ENCODE measurements at regions not wholly inside any gene's neighbourhood (a gene's known extent, or its start where the extent isn't known, plus 50 kb on each side); places are given as distances from the start of the nearest gene placed in this dataset.

DNA sequence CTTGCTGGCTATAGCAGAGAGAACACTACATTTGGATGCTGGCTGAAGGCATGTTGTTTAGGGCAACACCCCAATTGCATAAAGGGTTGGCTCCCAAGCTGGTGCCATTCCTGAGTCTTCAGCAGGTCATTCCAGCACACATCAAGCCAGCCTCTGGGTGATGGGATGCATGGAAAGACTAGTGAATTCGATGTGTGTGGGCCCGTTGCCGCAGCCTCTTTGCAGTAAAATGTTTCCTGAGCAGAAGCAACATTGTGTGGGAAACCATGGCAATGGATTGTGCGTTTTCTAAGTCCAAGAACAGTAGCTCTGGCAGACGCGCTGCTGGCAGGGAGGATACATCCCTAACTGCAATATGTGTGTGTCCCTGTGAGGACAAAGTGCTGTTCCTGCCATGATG lies 142.4 kb upstream of the SLC24A3 start:
- no peak for TF ChIP-seq CTCF (IDR thresholded peaks at IDR 0.05; ENCODE audit: poor library complexity, severe bottlenecking)
- no peaks in the 10 kb centered on the region for H3K36me3 ChIP-seq (ENCODE audit: low read depth)

DNA sequence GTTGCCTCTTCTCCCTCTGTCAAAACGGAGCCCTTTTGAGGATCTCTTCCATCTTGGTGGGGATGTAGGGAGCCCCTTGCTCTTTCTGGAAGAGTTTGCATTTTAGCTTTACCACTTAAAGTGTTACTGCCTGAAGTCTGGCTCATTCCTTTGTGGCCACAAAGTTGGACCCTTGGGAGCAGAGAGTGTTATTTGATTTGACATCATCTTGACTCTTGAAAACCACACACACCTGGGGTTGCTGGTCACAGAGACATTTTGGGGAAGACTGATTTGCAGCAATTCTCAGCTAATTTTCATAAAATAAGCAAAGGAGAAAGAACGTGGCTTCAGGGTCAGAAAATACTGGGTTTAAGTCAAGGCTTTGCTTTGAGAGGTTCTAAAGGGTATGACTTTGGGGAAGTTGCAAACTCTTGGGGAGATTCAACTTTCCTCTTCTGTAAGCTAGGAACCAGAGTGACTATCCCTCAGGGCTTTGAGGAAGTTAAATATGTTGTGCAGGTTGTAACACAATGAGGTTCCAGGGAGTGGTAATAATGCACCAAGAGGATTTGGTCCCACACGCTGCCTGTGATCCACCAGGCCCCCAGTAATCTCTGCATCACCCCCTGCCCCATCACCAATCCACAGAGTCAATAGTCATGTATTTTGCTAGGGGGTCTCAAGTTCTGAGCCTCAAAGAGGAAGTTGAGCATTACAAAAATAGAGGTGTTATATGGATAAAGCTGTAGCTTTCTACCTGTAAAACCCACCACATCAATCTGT lies 141.6 kb upstream of the SLC24A3 start:
- H3K9me3 ChIP-seq (ENCODE audit: severe bottlenecking), result no peaks in the 10 kb centered on the region
- H3K4me1 ChIP-seq (ENCODE audit: insufficient read depth, poor library complexity, severe bottlenecking), result no peaks in the 10 kb centered on the region
- ATAC-seq (ENCODE audit: low read depth) (no peak), DNase-seq (ENCODE audit: low spot score) (no peak)
- H3K27me3 ChIP-seq (ENCODE audit: insufficient read depth, poor library complexity, severe bottlenecking), result no peaks in the 10 kb centered on the region
- TF ChIP-seq CTCF (IDR thresholded peaks at IDR 0.05; ENCODE audit: poor library complexity, severe bottlenecking), result no peak
- no peaks in the 10 kb centered on the region for H3K36me3 ChIP-seq (ENCODE audit: low read depth)
- H3K4me3 ChIP-seq (ENCODE audit: severe bottlenecking), result no peak overlapping the region
- H3K27ac ChIP-seq (ENCODE audit: poor library complexity, severe bottlenecking), result no peak overlapping the region

More for the DNA sequence above, 142.4 kb upstream of the SLC24A3 start:
- Histone ChIP-seq H3K4me3 (ENCODE audit: severe bottlenecking) (no peak overlapping the region), H3K9me3 (ENCODE audit: severe bottlenecking) (no peaks in the 10 kb centered on the region), H3K27ac (ENCODE audit: poor library complexity, severe bottlenecking) (no peak overlapping the region), H3K4me1 (ENCODE audit: insufficient read depth, poor library complexity, severe bottlenecking) (no peaks in the 10 kb centered on the region), H3K27me3 (ENCODE audit: insufficient read depth, poor library complexity, severe bottlenecking) (no peaks in the 10 kb centered on the region)
- DNase-seq (ENCODE audit: low spot score), result no peak
- no peak for ATAC-seq (ENCODE audit: low read depth)

DNA sequence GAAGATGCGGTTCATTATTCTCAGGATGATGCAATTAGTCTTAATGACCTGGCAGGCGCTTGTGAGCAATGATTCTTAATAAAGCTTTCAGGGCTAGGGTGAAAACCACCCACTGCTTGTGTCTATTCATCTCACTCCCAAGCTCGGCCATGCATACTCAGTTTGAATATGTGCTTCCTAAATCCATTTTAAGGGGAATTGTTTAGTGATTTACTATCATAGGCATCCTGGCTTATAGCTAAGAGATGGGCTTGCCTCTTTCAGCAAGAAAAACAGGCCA lies 141.1 kb upstream of the SLC24A3 start:
- Histone ChIP-seq H3K4me3 (ENCODE audit: severe bottlenecking) (no peak overlapping the region), H3K9me3 (ENCODE audit: severe bottlenecking) (no peaks in the 10 kb centered on the region), H3K27ac (ENCODE audit: poor library complexity, severe bottlenecking) (no peak overlapping the region), H3K36me3 (ENCODE audit: low read depth) (no peaks in the 10 kb centered on the region), H3K27me3 (ENCODE audit: insufficient read depth, poor library complexity, severe bottlenecking) (no peaks in the 10 kb centered on the region), H3K4me1 (ENCODE audit: insufficient read depth, poor library complexity, severe bottlenecking) (no peaks in the 10 kb centered on the region)
- no peak for ATAC-seq (ENCODE audit: low read depth)
- TF ChIP-seq CTCF (IDR thresholded peaks at IDR 0.05; ENCODE audit: poor library complexity, severe bottlenecking), result no peak
- DNase-seq (ENCODE audit: low spot score), result no peak

DNA sequence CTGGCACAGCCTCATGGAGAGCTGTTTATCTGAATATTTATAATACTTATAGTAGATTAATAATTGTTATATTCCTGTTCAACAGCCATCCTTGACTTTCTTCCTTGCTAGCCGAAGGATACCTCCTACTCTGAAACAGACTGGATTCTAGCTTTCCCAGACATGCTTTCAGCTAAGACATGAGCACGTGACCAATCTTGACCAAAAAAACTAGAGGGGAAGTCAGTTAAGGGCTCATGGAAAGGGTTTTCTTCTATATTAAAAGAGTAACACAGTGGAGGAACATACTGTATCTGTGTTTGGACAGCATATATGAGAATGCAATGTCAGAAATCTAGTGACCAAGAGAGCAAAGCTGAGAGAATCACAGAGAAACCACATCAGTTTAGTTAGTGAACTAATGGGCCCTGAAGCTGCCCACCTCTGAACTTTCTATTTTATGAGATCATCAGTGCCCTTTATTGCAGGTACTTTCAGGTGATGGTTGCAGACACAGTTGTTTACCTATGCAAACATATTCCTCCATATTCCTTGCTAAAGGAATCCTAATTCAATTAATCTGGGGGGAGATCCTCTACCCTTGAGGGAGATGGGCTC lies 140.4 kb upstream of the SLC24A3 start:
- Histone ChIP-seq H3K4me3 (ENCODE audit: severe bottlenecking) (no peak overlapping the region), H3K27ac (ENCODE audit: poor library complexity, severe bottlenecking) (no peak overlapping the region), H3K27me3 (ENCODE audit: insufficient read depth, poor library complexity, severe bottlenecking) (no peaks in the 10 kb centered on the region), H3K9me3 (ENCODE audit: severe bottlenecking) (no peaks in the 10 kb centered on the region), H3K4me1 (ENCODE audit: insufficient read depth, poor library complexity, severe bottlenecking) (no peaks in the 10 kb centered on the region), H3K36me3 (ENCODE audit: low read depth) (no peaks in the 10 kb centered on the region)
- no peak for DNase-seq (ENCODE audit: low spot score)
- TF ChIP-seq CTCF (IDR thresholded peaks at IDR 0.05; ENCODE audit: poor library complexity, severe bottlenecking), result no peak
- ATAC-seq (ENCODE audit: low read depth), result no peak

DNA sequence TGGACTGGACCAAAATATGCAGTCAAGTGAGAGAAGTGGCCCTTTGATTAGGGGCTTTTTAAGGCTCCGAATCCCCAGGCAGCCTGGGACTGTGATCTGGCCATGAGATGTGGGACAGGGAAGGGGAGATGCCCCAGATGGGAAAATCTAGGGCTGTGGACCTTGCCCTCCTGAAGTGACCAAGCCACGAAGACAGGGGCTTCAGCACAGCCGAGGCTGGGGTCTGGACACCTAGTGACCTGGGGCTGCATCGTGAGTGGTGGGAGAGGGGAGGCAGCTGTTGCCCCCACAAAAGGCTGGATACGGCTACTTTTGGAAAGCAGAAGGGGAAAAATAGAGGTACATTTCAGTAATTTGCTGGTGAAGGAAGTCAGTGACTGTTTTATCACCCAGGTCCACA lies 139.5 kb upstream of the SLC24A3 start:
- no peak for ATAC-seq (ENCODE audit: low read depth)
- Histone ChIP-seq H3K36me3 (ENCODE audit: low read depth) (no peaks in the 10 kb centered on the region), H3K4me3 (ENCODE audit: severe bottlenecking) (no peak overlapping the region), H3K27ac (ENCODE audit: poor library complexity, severe bottlenecking) (no peak overlapping the region), H3K27me3 (ENCODE audit: insufficient read depth, poor library complexity, severe bottlenecking) (no peaks in the 10 kb centered on the region), H3K4me1 (ENCODE audit: insufficient read depth, poor library complexity, severe bottlenecking) (no peaks in the 10 kb centered on the region), H3K9me3 (ENCODE audit: severe bottlenecking) (no peaks in the 10 kb centered on the region)
- DNase-seq (ENCODE audit: low spot score), result no peak
- TF ChIP-seq CTCF (IDR thresholded peaks at IDR 0.05; ENCODE audit: poor library complexity, severe bottlenecking), result no peak
